ENCODE measurements at regions not wholly inside any gene's neighbourhood (a gene's known extent, or its start where the extent isn't known, plus 50 kb on each side); places are given as distances from the start of the nearest gene placed in this dataset.

GRCh38 chr12:89080793-89081465, 271.4 kb downstream of the DUSP6 start:
- WGBS, 2 donors (ENCODE audit: low coverage in 1 of 2) = 48 to 52% methylated on average over 3 of the region's 3 CpGs
- no peaks in the 10 kb centered on the region for H3K36me3 ChIP-seq
- no peak overlapping the region for H3K27ac ChIP-seq
- no peaks in the 10 kb centered on the region for H3K27me3 ChIP-seq
- H3K4me3 ChIP-seq = no peak overlapping the region
- TF ChIP-seq EP300 (IDR thresholded peaks at IDR 0.05) = no peak
- TF ChIP-seq CTCF (IDR thresholded peaks at IDR 0.05) = no peak
- TF ChIP-seq POLR2AphosphoS5 (IDR thresholded peaks at IDR 0.05) = no peak
- no peaks in the 10 kb centered on the region for H3K9me3 ChIP-seq
- ATAC-seq = no peak
- H3K4me1 ChIP-seq = peaks cover 0 to 3% (median 0%) of the 10 kb centered on the region in 3 donors

- H3K27ac ChIP-seq = no peak overlapping the region
- no peak for ATAC-seq
- no peak overlapping the region for H3K4me3 ChIP-seq
- peaks cover 0 to 3% (median 0%) of the 10 kb centered on the region in 3 donors for H3K4me1 ChIP-seq
- H3K9me3 ChIP-seq = no peaks in the 10 kb centered on the region
- TF ChIP-seq CTCF (IDR thresholded peaks at IDR 0.05) = no peak
- no peak for TF ChIP-seq POLR2AphosphoS5 (IDR thresholded peaks at IDR 0.05)
- TF ChIP-seq POLR2A (IDR thresholded peaks at IDR 0.05) = no peak
- TF ChIP-seq EP300 (IDR thresholded peaks at IDR 0.05) = no peak
- no peaks in the 10 kb centered on the region for H3K27me3 ChIP-seq
- WGBS, 2 donors (ENCODE audit: low coverage in 1 of 2) = 92 to 100% methylated on average over 2 of the region's 2 CpGs
- no peaks in the 10 kb centered on the region for H3K36me3 ChIP-seq
These were observed 276.3 kb downstream of the DUSP6 start for GRCh38 chr12:89075880-89076540.

GRCh38 chr12:89073659-89074058, 278.6 kb downstream of the DUSP6 start:
- H3K27ac ChIP-seq = no peak overlapping the region
- H3K27me3 ChIP-seq = no peaks in the 10 kb centered on the region
- TF ChIP-seq CTCF (IDR thresholded peaks at IDR 0.05) = no peak
- no peak for TF ChIP-seq POLR2A (IDR thresholded peaks at IDR 0.05)
- no peak for TF ChIP-seq EP300 (IDR thresholded peaks at IDR 0.05)
- no peak for TF ChIP-seq POLR2AphosphoS5 (IDR thresholded peaks at IDR 0.05)
- no peak for ATAC-seq
- H3K36me3 ChIP-seq = no peaks in the 10 kb centered on the region
- no peak overlapping the region for H3K4me3 ChIP-seq
- H3K9me3 ChIP-seq = no peaks in the 10 kb centered on the region
- H3K4me1 ChIP-seq = no peaks in the 10 kb centered on the region

GRCh38 chr12:89073027-89073398, 279.3 kb downstream of the DUSP6 start:
- ATAC-seq = no peak
- Histone ChIP-seq H3K4me3 (no peak overlapping the region), H3K36me3 (no peaks in the 10 kb centered on the region), H3K4me1 (no peaks in the 10 kb centered on the region), H3K27me3 (no peaks in the 10 kb centered on the region), H3K9me3 (no peaks in the 10 kb centered on the region), H3K27ac (no peak overlapping the region)
- TF ChIP-seq POLR2A (IDR thresholded peaks at IDR 0.05) (no peak), CTCF (IDR thresholded peaks at IDR 0.05) (no peak), POLR2AphosphoS5 (IDR thresholded peaks at IDR 0.05) (no peak), EP300 (IDR thresholded peaks at IDR 0.05) (no peak)
- 60 to 63% methylated on average over 1 of the region's 1 CpG for WGBS, 2 donors (ENCODE audit: low coverage in 1 of 2)

Data from gastroesophageal sphincter (tissue), 4 donors.